Fibroblast of the conjunctiva (primary cell): ENCODE measurements at regions not wholly inside any gene's neighbourhood (a gene's known extent, or its start where the extent isn't known, plus 50 kb on each side); places are given as distances from the start of the nearest gene placed in this dataset.
"Not testable (repeated sequence)": the region's sequence is repeated elsewhere in the genome, so short reads cannot be mapped to it uniquely, and the experiment has no call there.

Experiments
- DNase-seq: peaks from one replicate; pipeline ENCODE4 v3.0.0-alpha.2; 2010; ENCODE audit warnings: low read depth

- DNase-seq: no peak
These were observed 197.8 kb downstream of the MEMO1 start for GRCh38 chr2:31813016-31813415.

- no peak for DNase-seq
These were observed 198.6 kb downstream of the MEMO1 start for GRCh38 chr2:31812051-31812798.

GRCh38 chr2:31811482-31811881, 199.3 kb downstream of the MEMO1 start:
- no peak for DNase-seq

DNA sequence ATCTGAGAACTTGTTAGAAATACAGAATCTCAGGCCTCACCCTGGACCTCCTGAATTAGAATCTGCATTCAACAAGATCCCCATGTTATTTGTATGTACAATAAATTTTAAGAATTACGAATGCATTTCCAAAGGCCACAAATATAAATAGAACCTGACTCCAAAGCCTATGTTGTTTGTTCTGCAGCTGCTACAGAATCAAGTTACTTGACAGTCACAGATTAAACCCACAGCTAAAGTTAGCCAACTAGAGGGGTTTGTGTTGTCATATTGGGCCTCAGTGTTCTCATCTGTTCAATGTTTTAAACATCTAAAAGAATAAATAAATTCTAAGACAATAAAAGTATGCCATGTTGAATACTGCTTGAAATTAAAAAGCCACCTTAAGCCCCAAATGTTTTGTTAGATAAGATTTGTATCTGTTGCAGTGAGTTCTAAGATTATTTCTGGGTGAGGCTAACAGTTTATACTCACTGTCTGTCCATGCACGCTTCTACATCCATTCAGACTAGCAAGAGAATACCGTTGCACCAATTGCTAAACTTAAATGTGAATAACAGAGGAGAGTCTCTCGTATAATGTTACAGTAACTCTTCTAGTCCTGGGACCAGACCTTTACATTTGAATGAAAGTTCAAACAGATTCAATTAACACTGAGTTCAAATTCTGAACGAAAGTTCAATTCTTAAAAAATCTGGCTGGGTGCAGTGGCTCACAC, 200.4 kb downstream of the MEMO1 start:
- DNase-seq: no peak

DNA sequence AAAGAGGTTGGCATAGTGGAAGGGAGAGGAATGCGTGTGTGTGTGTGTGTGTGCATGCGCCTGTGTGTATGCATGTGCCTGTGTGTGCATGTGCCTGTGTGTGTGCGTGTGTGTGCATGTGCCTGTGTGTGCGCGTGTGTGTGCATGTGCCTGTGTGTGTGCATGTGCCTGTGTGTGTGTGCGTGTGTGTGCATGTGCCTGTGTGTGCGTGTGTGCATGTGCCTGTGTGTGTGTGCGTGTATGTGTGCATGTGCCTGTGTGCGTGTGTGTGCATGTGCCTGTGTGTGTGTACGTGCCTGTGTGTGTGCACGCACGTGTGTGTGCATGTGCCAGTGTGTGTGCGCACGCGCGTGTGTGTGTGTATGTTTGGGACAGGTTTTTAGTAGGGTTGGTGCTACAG, 205.1 kb downstream of the MEMO1 start:
- no peak for DNase-seq

DNA sequence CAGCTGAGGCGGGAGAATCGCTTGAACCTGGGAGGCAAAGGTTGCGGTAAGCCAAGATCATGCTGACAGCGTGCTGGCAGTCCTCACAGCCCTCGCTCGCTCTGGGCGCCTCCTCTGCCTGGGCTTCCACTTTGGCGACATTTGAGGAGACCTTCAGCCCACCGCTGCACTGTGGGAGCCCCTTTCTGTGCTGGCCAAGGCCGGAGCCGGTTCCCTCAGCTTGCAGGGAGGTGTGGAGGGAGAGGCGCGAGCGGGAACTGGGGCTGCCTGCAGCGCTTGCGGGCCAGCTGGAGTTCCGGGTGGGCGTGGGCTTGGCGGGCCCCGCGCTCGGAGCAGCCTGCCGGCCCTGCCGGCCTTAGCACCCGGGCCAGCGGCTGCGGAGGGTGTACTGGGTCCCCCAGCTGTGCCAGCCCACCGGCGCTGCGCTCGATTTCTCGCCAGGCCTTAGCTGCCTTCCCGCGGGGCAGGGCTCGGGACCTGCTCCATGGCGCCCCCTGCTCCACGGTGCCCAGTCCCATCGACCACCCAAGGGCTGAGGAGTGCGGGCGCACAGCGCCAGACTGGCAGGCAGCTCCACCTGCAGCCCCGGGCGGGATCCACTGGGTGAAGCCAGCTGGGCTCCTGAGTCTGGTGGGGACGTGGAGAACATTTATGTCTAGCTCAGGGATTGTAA, 207.2 kb downstream of the MEMO1 start:
- not testable (repeated sequence) for DNase-seq

- no peak for DNase-seq
These were observed 208.1 kb downstream of the MEMO1 start for GRCh38 chr2:31802711-31803110.

- DNase-seq: not testable (repeated sequence)
These were observed 211.5 kb downstream of the MEMO1 start for GRCh38 chr2:31799282-31799681.

DNA sequence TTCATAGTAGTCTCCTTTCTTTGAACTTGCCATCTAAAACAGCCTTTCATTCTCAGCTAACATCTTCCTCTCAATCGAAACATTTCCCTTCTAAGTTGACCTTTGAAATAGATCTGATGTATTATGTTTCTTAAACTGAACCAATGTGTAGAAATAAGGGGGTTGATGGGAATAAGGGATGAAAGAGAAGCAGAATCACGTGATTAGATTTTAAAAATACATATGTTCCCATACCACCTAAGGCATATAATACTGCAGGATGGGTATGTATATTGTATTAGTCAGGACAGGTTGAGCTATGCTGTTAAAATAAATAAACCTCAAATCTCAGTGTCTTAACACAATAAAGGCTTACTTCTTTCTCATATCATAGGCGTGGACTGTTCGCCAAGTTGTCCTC, 207.5 kb upstream of the SRD5A2 start:
- no peak for DNase-seq

DNA sequence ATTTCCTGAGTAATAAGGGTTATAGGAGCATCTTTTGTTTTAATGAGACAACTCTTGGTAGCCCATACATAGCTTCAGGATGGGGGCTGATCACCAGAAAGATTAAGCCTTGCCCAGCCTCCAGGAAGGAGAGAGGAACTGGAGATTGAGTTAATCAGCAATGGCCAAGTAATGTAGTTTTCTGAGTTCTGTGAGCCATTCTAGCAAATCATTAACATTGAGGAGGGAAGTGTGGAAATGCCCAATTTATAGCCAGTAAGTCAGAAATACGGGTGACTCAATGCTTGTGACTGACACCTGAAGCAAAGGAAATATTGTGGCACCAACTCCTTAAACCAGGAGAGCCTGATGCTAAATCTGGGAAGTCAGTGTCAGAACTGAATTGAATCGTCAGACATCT, 205.1 kb upstream of the SRD5A2 start:
- DNase-seq: no peak

GRCh38 chr2:31784868-31785267, 204.1 kb upstream of the SRD5A2 start:
- no peak for DNase-seq

- not testable (repeated sequence) for DNase-seq
These were observed 202.8 kb upstream of the SRD5A2 start for GRCh38 chr2:31783446-31784091.

GRCh38 chr2:31778153-31778552, 197.4 kb upstream of the SRD5A2 start:
- DNase-seq: no peak

DNA sequence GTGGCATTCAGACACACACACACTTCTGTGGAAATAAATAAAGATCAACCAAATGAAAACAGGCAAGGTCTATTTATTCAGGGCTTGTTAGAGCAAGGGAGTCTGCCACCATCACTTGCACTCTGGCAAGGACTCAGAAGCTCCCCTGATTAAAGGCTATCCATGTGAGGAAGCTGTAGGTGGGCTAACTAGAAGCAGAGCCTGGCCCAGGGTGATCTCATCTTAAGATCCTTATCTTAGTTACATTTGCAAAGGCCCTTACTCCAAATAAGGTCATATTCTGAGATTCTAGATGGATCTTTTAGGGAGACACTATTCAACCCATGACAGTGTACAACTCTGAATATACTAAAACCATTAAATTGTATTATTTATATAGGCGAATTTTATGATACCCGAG, 190.0 kb upstream of the SRD5A2 start:
- no peak for DNase-seq

DNA sequence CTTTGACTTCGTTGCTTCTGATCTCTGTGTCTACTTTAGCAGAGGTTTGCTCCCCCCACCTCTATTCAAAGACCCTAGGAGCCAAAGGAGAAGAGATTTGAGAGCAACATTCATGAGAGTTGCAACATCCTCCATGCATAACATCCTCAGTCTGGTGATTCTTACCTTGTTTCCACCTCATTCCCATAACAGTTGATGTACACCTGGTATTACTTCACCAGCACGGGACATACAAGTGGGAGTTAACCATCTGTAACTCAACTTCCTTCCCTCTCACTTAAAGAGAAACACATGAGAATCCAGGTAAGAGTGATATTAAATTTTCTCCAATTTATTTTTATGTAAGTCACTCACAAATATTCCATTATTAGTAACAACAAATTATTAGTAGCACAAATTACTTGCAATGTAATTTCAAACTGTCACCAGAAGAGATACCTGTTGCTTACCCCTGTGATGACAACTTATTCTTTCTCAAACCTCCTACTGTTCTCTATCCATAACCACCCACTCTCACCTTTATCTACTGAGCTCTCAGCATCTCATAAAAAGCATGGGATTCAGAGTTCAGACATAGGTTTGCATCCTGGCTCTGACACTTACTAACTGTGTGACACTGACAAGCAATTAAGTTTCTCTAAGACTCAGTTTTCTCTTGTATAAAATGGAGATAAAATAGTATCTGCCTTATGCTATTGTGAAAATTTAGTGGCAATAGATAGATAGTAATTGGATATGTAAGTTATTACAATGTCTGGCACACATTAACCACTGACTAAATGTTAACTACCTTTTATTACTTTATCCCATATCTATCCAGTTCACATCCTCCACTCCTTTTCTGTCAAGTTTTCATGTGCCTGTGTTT, 184.6 kb upstream of the SRD5A2 start:
- no peak for DNase-seq

DNA sequence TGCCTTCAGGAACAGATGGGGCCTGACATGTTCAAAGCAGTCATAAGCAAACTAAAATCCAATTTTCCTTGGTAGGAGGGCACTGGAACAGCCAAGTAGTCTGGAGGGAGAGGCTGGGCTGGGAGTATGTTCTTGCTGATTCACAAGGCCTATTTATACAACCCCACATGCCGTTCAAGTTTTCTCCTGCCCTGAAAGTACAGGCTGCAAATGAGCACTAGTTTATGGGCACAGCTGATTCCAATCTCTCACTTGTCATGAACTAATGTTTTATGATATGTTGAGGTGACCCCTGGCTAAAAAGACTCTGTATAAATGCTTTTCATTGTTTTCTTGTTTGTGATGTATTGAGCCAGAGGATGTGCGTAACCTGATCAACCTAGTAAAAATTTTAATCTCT, 183.4 kb upstream of the SRD5A2 start:
- DNase-seq: no peak

DNA sequence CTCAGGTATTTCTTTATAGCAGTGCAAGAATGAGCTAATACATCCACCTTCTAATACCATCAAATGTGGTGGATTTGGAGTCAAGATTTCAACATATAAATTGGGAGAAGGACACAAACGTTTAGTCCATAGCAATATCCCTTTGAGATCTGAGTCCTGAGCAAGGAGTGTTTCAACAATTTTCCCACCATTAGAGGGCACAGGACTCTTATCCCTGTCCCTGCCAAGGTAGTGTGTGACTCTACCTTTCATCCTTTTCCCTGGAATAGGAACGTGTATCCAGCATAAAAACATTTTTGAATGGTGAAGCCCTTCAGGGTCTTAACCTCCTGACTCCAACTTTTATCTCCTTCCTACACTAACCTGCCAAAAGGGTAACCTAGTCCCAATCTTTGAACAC, 181.3 kb upstream of the SRD5A2 start:
- DNase-seq: no peak

DNA sequence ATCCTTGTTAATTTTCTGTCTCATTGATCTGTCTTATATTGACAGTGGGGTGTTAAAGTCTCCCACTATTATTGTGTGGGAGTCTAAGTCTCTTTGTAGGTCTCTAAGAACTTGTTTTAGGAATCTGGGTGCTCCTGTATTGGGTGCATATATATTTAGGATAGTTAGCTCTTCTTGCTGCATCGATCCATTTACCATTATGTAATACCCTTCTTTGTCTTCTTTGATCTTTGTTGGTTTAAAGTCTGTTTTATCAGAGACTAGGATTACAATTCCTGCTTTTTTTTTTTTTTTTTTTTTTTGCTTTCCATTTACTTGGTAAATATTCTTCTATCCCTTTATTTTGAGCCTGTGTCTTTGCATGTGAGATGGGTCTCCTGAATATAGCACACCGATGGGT, 176.6 kb upstream of the SRD5A2 start:
- not testable (repeated sequence) for DNase-seq

DNA sequence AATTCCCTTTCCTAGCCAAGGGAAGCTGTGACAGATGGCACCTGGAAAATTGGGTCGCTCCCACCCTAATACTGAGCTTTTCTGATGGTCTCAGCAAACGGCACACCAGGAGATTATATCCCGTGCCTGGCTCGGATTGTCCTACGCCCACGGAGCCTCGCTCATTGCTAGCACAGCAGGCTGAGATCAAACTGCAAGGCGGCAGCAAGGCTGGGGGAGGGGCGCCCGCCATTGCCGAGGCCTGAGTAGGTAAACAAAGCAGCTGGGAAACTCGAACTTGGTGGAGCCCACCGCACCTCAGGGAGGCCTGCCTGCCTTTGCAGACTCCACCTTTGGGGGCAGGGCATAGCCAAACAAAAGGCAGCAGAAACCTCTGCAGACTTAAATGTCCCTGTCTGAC, 168.0 kb upstream of the SRD5A2 start:
- DNase-seq: not testable (repeated sequence)

DNA sequence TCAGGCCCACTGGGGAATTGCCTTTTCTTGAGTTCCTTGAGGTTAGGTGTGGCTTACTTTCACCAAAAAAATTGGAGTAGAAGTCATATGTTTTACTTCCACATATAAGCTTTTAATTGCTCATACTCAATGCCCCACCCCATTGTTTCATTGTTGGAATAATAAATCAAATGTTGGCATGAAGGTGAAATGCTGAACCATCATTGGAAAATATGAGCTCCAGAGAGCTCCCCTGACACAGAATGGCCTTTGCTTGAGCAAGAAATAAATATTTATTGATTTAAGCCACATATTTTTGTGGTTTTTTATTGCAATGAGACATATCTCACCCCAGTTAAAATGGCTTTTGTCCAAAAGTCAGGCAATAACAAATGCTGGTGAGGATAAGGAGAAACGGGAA, 167.3 kb upstream of the SRD5A2 start:
- no peak for DNase-seq

GRCh38 chr2:31739161-31739560, 158.4 kb upstream of the SRD5A2 start:
- DNase-seq: no peak
